ENCODE measurements at regions not wholly inside any gene's neighbourhood (a gene's known extent, or its start where the extent isn't known, plus 50 kb on each side); places are given as distances from the start of the nearest gene placed in this dataset.

DNA sequence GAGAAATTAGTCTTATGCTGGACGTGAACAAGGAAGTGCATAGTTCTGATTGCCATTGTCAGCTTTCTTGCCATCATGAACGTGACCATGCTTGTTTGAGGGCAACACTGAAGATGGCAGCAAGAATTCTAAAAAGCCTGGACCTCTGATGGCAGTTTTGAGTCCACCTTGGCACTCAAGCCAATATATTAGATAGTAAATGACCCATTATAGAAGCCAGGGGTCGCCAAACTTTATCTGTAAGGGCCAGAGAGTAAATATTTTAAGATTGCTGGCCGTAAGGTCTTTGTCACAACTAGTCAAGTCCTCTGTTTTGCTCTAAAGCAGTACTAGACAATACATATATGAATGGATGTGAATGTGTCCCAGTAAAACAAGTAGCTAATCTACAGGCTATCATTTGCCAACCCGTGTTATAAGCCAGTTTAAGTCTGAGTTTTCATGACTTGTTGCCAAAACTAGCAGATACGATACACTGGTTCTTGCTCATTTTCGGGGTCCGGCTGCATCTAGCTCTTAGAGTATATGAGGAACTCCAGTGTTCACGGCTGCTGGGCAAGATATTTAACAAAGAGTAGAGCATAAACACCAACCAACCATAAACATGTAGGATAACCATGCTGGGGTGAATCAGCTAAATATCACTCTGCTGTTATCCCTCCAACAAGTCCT, 73.1 kb upstream of the PELI1 start:
- no peaks in the 10 kb centered on the region for H3K9me3 Mint-ChIP-seq
- no peaks in the 10 kb centered on the region for H3K36me3 ChIP-seq (replicated peaks in 1 of 2; ENCODE audit: control insufficient read depth in 1 of 2, insufficient read depth in 2 of 2, low read length in 2 of 2)
- no peak overlapping the region for H2AFZ ChIP-seq (ENCODE audit: insufficient read depth, low read depth, low read length, poor library complexity, severe bottlenecking)
- no peaks in the 10 kb centered on the region for H4K20me1 ChIP-seq (ENCODE audit: insufficient read depth, low read length)
- H3K4me1 ChIP-seq (ENCODE audit: control insufficient read depth in 1 of 2, insufficient read depth in 2 of 2, low read length in 2 of 2), result peaks cover 59 to 66% of the 10 kb centered on the region in 2 donors
- H3K9ac ChIP-seq (ENCODE audit: insufficient read depth, low read length, poor library complexity, severe bottlenecking), result no peak overlapping the region
- H3K4me1 Mint-ChIP-seq, result peaks cover 58% of the 10 kb centered on the region
- intact Hi-C loops (cut with micrococcal nuclease), result no loop called here
- H3K36me3 Mint-ChIP-seq, result no peaks in the 10 kb centered on the region
- no peak overlapping the region for H3K4me3 ChIP-seq (replicated peaks in 1 of 3; ENCODE audit: low read depth in 2 of 3, low read length in 3 of 3)
- no peak overlapping the region for H3K4me2 ChIP-seq (replicated peaks; ENCODE audit: extremely low read depth, low read length, poor library complexity, severe bottlenecking)
- DNase-seq, result no peak
- peak overlapping the region in 1 of 7 donors; percentile 25 for H3K27ac Mint-ChIP-seq
- no peaks in the 10 kb centered on the region for H3K27me3 ChIP-seq (ENCODE audit: control insufficient read depth in 2 of 2, insufficient read depth in 2 of 2, low read length in 2 of 2)
- H3K9me3 ChIP-seq (replicated peaks in 1 of 2; ENCODE audit: control insufficient read depth in 1 of 2, insufficient read depth in 1 of 2, low read length in 2 of 2), result no peaks in the 10 kb centered on the region
- TF ChIP-seq, protein P1, sequence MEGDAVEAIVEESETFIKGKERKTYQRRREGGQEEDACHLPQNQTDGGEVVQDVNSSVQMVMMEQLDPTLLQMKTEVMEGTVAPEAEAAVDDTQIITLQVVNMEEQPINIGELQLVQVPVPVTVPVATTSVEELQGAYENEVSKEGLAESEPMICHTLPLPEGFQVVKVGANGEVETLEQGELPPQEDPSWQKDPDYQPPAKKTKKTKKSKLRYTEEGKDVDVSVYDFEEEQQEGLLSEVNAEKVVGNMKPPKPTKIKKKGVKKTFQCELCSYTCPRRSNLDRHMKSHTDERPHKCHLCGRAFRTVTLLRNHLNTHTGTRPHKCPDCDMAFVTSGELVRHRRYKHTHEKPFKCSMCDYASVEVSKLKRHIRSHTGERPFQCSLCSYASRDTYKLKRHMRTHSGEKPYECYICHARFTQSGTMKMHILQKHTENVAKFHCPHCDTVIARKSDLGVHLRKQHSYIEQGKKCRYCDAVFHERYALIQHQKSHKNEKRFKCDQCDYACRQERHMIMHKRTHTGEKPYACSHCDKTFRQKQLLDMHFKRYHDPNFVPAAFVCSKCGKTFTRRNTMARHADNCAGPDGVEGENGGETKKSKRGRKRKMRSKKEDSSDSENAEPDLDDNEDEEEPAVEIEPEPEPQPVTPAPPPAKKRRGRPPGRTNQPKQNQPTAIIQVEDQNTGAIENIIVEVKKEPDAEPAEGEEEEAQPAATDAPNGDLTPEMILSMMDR (IDR thresholded peaks at IDR 0.05), result no peak
- no peak overlapping the region for H3K27ac ChIP-seq (ENCODE audit: low read depth in 1 of 2, low read length in 2 of 2)
- no peaks in the 10 kb centered on the region for H3K27me3 Mint-ChIP-seq (ENCODE audit: low read depth in 3 of 3)
- WGBS (ENCODE audit: insufficient coverage), result 93% methylated on average over 2 of the region's 9 CpGs
- H3K79me2 ChIP-seq (ENCODE audit: insufficient read depth, low read length), result no peaks in the 10 kb centered on the region
- H3K4me3 Mint-ChIP-seq, result no peak overlapping the region

DNA sequence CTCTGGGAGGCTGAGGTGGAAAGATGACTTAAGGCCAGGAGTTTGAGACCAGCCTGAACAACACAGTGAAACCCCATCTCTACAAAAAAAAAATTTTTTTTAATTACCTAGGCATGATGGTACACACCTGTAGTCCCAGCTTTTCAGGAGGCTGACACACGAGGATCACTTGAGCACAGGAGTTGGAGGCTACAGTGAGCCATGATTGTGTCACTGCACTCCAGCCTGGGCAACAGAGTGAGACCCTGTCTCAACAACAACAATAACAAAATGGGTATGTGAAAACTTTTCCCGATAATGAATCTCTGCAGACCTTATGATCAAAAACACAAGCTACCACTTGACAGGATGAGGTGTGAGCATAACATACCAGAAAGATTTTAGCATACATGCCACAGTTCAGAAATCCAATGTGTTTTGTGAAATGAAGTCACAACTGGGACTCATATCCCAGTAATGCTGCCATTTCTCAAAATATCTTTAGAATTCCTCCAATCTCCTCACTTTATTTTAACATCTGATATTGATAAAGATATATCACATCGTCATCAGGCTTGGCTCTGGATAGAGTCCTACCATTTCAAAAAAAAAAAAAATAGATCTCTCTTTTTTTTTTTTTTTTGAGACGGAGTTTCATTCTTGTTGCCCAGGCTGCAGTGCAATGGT, 74.0 kb upstream of the PELI1 start:
- Histone ChIP-seq H3K4me1 (ENCODE audit: control insufficient read depth in 1 of 2, insufficient read depth in 2 of 2, low read length in 2 of 2) (peaks cover 61 to 66% of the 10 kb centered on the region in 2 donors), H2AFZ (ENCODE audit: insufficient read depth, low read depth, low read length, poor library complexity, severe bottlenecking) (no peak overlapping the region), H3K9me3 (replicated peaks in 1 of 2; ENCODE audit: control insufficient read depth in 1 of 2, insufficient read depth in 1 of 2, low read length in 2 of 2) (no peaks in the 10 kb centered on the region), H3K4me3 (replicated peaks in 1 of 3; ENCODE audit: low read depth in 2 of 3, low read length in 3 of 3) (no peak overlapping the region), H3K27me3 (ENCODE audit: control insufficient read depth in 2 of 2, insufficient read depth in 2 of 2, low read length in 2 of 2) (no peaks in the 10 kb centered on the region), H3K27ac (ENCODE audit: low read depth in 1 of 2, low read length in 2 of 2) (no peak overlapping the region), H3K4me2 (replicated peaks; ENCODE audit: extremely low read depth, low read length, poor library complexity, severe bottlenecking) (no peak overlapping the region), H3K79me2 (ENCODE audit: insufficient read depth, low read length) (no peaks in the 10 kb centered on the region), H3K9ac (ENCODE audit: insufficient read depth, low read length, poor library complexity, severe bottlenecking) (no peak overlapping the region), H4K20me1 (ENCODE audit: insufficient read depth, low read length) (no peaks in the 10 kb centered on the region), H3K36me3 (replicated peaks in 1 of 2; ENCODE audit: control insufficient read depth in 1 of 2, insufficient read depth in 2 of 2, low read length in 2 of 2) (no peaks in the 10 kb centered on the region)
- TF ChIP-seq, protein P1 (IDR thresholded peaks at IDR 0.05), result no peak
- Mint-ChIP-seq H3K4me1 (peaks cover 63% of the 10 kb centered on the region), H3K36me3 (no peaks in the 10 kb centered on the region), H3K27ac (no peak overlapping the region), H3K27me3 (ENCODE audit: low read depth in 3 of 3) (no peaks in the 10 kb centered on the region), H3K9me3 (no peaks in the 10 kb centered on the region), H3K4me3 (no peak overlapping the region)
- DNase-seq, result no peak
- 100% methylated on average over 1 of the region's 4 CpGs for WGBS (ENCODE audit: insufficient coverage)
- intact Hi-C loops (cut with micrococcal nuclease), result no loop called here
